GM18505 (cell line): ENCODE measurements at regions not wholly inside any gene's neighbourhood (a gene's known extent, or its start where the extent isn't known, plus 50 kb on each side); places are given as distances from the start of the nearest gene placed in this dataset.

Experiments used
- ATAC-seq: cut with Tn5 transposase; IDR thresholded peaks from one replicate; pipeline ENCODE4 v1.9.1; 2021; ENCODE audit not compliant: unreplicated experiment
- POLR2A ChIP-seq: IDR thresholded peaks from 4 replicates; pipeline ENCODE4 v1.6.1; 2011; ENCODE audit warnings: borderline replicate concordance; ENCODE audit not compliant: insufficient read depth, insufficient read length; ENCODE audit errors: extremely low read depth

DNA sequence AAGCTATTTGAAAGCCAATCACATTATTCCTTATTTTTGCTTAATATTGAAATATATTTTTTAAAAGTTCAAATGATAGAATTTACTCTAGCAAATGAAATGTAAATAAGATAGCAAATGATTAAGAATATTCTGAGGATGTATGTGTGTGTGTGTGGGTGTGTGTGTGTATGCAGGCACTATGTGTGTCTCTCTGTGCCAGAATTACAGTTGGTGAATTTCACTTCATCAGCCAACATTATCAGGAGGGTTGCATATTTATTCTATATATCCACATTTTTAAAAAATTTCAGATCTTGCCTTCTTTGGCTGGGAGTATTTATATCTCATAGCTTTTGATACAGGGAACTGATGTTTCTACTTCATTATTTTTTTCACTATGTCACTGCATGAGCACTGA, 274.9 kb upstream of the SOX5 start:
- ATAC-seq = no peak
- no peak for TF ChIP-seq POLR2A

DNA sequence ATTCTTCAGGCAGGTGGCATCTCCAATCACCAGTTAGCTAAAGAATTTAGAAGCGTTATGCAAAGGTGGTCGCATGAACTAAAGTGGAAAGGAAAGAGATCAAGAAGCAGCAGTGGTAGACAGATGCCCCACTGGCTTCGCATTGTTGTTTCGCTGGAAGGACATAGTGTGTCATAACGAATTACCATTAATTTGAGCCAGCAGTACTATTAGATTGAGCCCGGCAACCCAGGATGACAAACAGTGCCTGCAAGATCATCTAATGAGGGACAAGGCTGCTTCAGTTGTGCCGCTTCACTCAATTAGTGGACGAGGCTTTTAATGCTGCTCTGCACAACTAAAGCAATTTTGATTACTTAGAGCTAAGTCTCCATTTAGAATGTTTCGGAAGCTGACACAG, 274.5 kb upstream of the SOX5 start:
- no peak for ATAC-seq
- TF ChIP-seq POLR2A = no peak

DNA sequence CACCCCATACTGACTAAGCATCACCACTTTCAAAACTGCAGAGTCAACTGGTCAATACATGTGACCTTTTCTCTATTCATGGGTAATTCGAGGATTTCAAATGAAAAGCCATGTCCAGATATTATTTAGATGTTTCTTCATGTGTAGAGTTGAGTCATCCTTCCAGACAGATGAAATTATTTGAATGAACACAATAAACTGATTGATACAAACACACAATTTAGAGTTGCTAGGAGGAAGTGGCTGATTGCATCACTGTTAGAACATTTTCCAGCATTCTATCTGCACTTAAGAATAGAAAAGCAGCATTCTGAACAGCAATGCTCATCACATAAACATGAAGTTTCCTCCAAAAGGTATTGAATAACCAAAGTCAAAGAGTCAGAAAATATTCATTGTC, 273.5 kb upstream of the SOX5 start:
- ATAC-seq = no peak
- TF ChIP-seq POLR2A = no peak

DNA sequence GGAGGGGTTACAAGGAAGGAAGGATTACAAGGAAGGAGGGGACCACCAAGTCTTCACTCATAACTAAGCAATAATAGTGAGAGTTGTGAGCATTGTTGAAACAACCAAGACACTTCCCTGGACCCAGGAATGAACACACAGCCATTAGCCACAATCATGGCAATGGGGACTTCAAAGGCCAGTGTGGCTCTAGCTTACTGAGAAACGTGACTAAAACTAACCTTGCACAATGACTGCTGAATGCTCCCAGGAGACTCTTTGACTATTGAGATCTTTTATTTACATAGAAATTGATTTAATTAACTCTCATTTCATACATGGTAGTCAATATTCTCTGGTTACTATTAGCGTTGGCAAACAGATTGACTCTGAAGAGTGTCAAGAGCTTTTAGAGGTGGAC, 263.0 kb upstream of the SOX5 start:
- ATAC-seq = no peak
- no peak for TF ChIP-seq POLR2A

DNA sequence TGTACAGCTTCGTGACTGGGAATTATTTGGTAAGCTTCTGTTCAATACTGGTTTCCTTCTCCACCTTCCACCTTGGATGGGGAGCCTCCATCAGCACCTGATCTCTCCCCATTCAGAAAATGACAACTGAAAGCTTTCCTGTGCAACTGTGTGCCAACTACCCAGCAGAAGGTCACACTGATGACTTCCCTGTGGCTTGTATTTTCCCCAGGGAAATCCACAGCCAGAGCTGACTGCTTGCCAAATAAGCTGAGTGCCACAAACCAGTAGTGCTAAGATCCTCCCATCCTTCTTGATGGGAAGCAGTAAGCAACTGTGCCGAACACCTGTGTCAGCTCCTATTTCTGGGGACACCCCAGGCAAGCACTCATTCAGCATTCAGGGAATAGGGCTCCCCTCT, 257.2 kb upstream of the SOX5 start:
- no peak for ATAC-seq
- TF ChIP-seq POLR2A = no peak

DNA sequence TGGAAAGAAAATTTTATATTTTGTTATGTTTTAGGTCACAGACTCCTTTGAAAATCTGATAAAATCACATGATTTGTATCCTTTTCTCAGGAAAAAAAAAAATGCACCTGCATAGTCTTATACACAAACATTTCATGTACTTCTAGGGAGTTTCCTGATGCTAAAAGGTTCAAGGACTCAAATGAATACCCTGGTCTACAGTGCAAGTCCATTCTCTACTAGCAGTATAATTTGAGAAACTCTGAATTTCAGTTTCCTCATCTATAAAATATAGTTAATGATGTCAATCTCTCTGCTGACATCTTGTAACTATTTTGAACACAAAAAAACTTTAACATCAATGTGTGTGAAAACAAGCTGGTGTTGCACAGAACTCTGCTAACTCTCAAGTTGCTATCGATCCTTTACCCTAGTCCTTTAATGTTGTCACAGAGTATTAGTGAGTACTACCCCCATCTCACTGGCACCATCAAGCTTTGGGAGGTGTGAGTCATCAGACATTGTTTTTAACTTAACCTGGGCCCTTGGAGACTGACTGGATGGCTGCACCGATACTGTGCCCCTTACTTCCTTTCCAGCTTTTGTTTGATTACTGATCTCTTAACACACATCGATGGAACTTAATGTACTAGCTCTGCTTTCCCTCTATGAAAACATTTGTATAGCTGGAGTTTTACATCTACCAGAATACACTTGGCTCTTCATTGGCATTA, 251.9 kb upstream of the SOX5 start:
- ATAC-seq = peak; percentile 48
- TF ChIP-seq POLR2A = no peak

DNA sequence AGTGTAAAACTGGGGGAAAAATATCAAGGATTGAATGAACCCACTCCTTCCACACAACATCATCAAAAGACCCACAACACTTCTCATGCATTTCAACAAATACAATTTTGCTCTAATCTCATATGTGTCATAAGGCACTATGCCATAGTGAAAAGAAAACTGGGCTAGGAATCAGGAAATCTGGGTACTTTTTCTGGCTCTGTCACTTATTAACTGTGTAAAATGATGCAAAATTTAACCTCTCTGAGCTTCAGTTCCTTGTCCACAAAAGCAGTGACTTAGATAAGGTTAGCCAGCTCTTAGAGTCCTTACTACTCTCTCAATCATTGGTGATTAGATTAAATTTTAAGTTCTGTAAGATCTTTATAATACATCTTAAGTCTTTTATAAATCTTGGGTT, 250.5 kb upstream of the SOX5 start:
- ATAC-seq = no peak

DNA sequence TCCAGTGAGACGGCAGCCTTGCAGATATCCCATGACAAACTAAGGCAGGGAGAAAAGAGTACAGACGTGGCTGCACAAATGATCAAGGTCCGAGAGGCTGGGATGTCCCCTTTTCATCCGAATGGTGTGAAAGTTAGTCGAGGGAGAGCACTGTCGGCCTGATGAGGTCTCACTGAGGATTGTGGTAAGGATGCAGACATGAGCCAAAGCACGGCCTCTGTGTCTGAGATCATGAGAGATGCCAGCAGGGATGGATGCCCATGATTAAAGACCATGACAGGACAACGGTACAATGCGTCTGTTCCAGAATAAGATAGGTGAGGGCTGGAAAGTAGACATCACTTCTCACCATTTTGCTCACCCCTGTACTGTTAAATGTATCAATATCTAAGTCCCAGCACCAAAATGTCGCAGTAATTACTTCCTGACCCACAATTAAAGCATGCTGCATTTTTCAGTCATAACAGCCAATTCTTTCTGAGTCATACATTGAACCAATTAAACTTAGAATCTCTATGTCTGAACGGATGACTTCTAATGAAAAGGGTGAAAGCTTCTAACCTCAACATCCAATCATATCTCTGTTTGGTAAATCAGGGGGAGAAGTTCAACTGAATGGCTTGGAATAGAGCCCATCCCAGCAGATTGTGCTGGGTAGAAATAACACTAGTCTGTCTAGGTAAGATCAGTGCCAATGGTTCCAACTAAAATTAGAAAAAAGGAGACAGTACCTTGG, 249.6 kb upstream of the SOX5 start:
- no peak for TF ChIP-seq POLR2A
- ATAC-seq = peak; percentile 41

More for the DNA sequence above, 250.5 kb upstream of the SOX5 start:
- TF ChIP-seq POLR2A = no peak

DNA sequence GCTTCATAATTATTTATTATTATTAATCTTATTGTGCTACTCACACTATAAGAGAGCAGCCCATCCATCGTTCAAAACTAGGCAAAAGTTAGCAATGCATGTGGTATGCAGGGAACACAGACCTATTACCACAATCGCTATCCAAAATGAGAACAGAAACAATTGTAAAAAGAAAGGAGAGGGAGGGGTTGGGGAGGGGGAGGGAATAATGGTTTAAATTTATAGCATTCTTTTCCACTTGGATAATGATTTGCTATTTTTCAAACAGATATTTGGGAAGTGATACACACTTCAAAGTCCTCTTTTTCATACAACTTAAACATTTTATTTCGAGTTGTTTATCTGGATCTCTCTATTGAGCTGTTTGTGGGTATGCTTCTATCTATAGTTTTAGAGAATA, 248.6 kb upstream of the SOX5 start:
- TF ChIP-seq POLR2A = no peak
- ATAC-seq = no peak

DNA sequence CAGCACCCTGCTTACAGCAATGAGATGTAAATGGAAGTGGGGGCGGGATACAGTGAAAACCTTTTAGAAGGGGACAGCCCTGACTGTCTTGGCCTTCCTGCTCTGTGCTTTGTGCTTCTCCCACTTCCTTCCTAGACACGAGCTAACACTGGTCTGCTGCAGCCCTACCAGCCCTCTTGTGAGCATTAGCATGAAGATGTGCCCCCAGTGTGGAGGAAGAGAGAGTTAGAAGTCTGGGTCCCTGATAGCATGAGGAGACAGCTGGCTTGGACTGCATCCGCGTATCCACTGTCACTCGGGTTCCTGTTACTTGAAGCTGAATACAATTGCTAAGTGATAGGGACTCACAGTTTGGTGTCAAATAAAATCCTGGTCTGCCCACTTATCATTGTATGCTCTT, 248.1 kb upstream of the SOX5 start:
- ATAC-seq = no peak
- TF ChIP-seq POLR2A = no peak

DNA sequence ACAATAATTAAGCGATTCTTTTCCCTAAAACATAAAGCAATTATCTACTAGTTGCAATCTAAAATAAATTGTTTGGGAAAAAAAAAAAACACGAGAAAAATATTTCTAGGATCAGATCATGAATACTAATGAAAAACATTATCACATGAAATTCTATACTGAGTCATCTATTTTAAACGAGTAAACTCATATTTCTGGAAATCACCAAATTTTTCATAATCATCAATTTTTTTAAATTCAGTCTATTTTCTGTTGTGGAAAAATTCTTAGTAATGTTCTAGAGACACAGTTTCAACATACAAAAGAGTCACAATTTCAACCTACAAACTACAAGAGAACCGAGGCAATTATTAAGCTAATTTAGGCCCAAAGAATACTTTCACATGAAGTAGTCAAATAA, 245.6 kb upstream of the SOX5 start:
- ATAC-seq = no peak
- TF ChIP-seq POLR2A = no peak

DNA sequence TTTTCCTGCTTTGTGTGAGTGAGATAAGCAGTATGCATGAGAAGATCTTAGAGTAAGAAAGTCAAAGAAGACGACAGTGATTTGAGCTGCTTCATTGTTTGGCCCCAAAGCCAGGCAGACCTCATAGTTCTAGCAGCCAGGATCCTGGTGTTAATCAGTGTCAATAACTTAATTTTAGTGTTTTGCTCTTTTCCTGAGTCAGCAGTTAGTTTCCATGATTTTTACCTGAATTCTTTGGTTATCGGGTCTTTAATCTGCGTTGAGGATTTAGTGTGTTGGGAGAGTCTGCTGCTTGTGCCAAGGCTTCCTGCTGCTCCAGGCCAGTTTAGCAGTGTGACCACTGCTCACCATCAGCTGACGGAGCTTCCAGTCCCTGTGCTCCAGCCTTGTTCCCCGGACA, 241.6 kb upstream of the SOX5 start:
- no peak for ATAC-seq
- no peak for TF ChIP-seq POLR2A

DNA sequence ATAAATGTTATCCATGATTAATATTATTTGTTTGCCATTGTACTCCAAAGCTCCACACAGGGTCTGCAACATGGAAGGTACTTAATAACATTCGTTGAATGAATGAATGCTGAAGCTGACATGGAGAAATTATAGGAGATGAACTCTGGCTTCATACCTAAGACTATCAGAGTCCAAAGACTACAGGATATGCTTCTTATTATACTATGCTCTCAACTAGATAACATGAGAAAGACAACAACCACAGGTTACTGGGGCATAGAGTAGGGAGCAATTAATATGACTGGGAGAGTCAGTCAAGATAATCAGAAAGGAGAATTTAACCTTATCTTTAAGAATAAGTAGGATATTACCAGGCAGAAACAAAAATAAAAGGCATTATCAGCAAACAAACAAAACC, 236.3 kb upstream of the SOX5 start:
- no peak for ATAC-seq
- no peak for TF ChIP-seq POLR2A

DNA sequence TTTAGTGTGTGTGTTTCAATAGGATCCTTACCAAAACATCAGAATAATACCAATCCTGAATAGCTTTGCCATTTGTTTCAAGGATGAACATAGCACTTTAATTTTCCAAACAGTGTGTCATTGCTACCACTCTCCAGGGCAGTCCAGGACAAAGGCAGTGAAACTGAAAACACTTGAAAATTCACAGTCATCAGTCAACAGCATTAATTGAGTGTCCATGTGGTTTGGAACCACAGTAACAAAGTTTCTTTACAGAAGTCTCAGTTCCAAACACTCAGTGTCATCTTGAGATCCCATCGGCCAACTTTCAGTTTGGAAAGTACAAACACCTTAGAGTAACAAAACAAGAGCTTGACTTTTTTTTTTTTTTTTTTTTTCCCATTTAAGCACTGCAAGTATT, 228.4 kb upstream of the SOX5 start:
- peak; percentile 86 for ATAC-seq
- no peak for TF ChIP-seq POLR2A
